Activated CD4-positive, alpha-beta T cell treated with anti-CD3 and anti-CD28 coated beads, Interleukin-10, Interleukin-2, amounts not matched to agents 100 ng/mL and 50 ng/mL, durations not matched to agents 16 hours and 8 hours (primary cell): ENCODE measurements at regions not wholly inside any gene's neighbourhood (a gene's known extent, or its start where the extent isn't known, plus 50 kb on each side); places are given as distances from the start of the nearest gene placed in this dataset.
"Not testable (repeated sequence)": the region's sequence is repeated elsewhere in the genome, so short reads cannot be mapped to it uniquely, and the experiment has no call there.

Source experiments
- DNase-seq: peaks from one replicate; pipeline ENCODE4 v3.0.0-alpha.2; 2020

DNA sequence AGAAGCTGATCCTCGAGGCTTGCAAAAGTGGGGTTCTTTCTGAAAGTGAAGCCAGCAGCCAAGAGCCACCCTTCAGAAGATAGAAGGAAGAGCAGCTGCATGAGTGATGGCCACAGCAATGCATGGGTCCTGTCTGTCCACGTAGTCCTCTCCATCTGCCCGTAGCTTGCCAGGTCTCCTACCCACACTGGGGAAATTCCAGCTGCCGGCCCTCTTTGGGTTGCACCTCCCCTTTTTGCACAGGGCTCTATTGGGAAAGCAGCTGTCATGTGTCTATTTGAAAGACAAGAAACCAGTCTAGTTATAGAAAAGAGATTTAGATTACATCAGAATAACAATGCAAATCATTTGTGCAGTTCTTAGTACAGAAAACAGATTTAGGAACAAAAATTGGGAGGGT lies 204.4 kb downstream of the GIPC2 start:
- no peak for DNase-seq

DNA sequence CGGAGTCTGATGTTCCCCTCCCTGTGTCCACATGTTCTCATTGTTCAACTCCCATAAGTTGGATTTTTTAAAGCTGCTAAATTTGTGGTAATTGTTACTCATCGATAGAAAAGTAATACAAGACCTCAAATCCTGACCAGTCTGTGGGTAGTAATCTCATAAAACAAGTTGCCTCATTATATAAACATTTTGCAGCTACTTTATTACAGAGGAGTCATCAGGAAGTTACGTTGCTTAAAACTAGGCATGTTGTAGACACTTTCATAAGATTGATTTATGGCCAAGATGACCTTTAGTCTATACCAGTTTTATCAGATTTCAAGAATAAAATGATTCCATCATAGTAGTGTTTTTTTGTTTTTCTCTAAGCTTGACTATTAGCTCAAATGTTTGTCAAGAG lies 208.8 kb downstream of the GIPC2 start:
- DNase-seq: no peak

- DNase-seq: no peak
Observed at GRCh38 chr1:78255383-78255782, 209.6 kb downstream of the GIPC2 start.

GRCh38 chr1:78255846-78256245 lies 210.1 kb downstream of the GIPC2 start:
- no peak for DNase-seq

DNA sequence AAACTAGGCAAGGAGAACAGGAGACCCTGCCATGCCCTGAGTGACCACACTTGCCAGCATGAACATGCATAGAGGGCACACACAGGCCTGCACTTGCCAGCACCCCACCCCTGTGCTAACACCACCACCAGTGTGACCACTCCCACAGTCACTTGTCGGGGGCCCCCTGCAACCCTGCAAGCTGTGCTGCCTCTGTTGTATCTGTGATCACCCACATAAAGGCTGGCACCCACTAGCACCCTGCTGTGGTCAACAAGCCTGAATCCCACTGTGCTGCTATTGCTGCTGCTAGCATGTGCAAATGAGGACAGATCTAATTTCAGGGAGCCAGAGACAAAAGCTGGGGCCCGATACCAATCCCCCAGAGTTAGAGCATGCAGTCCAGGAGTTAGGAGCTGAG lies 217.7 kb downstream of the GIPC2 start:
- DNase-seq: no peak

DNA sequence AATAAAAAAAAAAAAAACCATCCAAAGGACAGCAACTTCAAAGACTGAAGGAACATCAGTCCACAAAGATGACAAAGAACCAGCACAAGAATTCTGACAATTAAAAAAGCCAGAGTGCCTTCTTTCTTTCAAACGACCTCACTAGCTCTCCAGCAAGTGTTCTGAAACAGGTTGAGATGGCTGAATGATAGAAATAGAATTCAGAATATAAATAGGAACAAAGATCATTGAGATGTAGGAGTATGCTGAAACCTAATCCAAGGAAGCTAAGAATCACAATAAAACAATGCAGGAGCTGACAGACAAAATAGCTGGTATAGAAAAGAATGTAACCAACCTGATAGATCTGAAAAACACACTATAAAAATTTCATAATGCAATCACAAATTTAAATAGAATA lies 218.2 kb downstream of the GIPC2 start:
- no peak for DNase-seq

- DNase-seq: no peak
Observed at GRCh38 chr1:78267513-78268218, 221.9 kb downstream of the GIPC2 start.

GRCh38 chr1:78269591-78269990 lies 221.2 kb upstream of the PTGFR start:
- DNase-seq: no peak

- DNase-seq: not testable (repeated sequence)
Observed at GRCh38 chr1:78271423-78271822, 219.4 kb upstream of the PTGFR start.

DNA sequence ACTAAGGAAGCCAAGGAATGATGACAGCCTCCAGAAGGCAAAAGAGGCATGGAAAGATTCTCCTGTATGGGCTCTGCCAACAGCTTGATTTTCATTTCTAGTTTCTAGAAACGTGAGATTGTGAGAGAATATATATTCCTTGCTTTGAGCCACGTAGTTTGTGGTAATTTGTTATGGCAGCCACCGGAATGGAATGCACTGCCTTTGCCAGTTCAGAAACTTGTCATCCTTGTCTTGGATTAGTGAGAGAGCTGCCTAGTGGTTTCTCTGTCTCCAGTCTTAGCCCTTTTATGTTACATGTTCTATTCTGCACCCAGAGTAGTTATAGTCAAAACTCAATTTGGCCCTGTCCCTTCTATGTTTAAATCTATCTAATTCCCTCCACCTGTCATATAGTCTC lies 216.0 kb upstream of the PTGFR start:
- no peak for DNase-seq

DNA sequence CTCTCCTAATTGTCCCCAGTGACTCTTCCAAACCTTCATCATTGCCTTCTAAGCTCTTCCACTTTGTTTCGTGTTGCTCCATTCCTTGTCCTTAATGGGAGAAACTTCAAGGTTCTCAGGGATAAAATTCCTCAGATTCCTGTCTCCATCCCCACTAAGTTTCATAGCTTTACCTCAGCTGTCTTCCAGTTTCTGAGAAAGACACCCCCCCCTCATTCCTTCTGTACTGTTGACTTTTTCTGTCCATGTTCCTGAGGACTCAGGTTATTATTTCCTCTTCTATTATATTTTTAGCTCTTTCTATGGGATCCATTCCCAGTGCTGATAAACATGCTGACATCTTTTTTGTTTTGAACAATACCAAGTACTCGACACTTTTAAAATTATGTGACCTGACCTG lies 215.3 kb upstream of the PTGFR start:
- no peak for DNase-seq

DNA sequence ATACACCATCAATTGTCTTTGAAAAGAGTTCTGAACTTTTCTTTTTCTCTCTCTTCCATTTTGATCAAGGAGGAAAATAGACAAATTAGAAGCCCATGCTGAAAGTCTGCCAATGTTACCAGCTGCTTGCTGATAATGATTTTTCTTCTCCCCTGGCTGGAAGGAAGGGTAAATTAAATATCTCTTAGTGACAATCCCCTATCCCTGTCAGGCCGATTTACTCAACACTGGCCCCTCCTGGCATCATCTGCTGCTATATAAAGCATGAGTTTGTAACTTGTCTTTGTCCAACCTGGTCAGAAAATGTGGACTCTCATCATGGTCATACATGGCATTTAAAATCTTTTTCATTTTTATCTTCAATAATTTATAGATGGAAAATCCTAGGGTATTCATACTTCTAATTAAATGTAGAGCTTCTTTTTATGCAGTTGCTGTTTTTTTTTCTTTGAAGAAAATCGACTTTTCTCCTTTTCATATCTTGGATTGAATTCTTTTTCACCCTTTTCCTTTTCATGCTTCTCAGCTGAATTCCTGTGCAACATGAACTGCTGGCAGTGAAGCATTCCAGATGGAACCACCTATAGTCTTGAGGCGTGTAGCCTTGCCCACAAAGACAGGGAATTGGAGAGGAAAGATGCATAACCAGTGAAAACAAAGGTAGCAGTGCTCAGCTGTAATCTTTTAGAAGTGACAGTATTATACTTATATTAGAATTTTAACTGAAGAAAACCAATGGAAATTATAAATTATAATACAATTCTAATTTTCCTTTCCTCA lies 214.7 kb upstream of the PTGFR start:
- no peak for DNase-seq

DNA sequence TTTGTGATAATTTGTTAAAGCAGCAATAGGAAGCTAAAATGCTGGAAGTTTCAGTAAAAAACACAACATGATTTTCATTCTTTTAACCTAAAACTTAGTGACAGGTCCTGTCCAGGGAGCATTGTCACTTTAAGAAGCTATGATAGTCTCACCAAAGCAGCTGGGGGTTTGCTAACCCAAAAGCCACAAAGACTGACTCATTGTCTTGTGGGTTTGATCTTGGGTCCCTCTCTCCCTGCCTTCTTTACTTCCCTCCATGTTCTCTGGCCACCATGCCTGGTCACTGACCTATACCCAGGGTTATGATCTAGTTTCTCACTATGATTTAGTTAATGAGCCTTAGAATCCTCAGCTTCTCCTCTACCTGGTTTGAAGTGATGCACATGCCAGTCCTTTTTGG lies 213.5 kb upstream of the PTGFR start:
- peak; percentile 9 for DNase-seq

DNA sequence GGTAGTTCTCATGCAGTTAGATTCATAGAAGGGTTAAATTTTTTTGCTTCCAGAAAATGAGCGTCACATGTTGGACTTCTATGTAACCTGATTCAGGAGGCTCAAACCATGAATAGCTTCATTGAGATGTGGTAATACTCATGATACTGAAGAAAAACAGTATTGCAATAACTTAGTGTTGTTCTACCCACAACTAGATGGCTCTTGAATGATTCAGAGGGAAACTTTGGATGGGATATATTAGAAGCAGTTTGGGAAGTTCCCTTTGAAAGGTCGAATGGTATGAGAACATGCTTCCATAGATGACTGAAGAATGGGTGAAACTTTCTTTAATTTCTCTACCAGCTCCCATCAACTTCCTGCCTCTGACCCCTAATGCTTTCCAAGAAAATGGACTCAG lies 211.7 kb upstream of the PTGFR start:
- DNase-seq: no peak

GRCh38 chr1:78280626-78281025 lies 210.1 kb upstream of the PTGFR start:
- no peak for DNase-seq

DNA sequence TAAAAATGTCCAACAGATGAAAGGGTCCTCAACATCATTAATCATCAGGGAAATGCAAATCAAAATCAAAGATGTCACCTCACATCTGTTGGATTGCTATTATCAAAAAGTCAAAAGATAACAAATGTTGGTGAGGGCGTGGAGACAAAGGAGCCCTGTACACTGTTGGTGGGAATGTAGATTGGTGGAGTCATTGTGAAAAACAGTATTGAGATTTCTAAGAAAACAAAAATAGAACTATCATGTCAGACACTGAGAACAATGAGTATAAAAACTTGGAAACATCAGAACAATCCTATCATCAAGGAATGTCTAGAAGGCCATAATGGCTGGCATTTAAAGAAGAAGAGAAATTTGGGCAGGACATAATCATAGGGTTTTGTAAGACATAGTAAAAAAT lies 209.2 kb upstream of the PTGFR start:
- DNase-seq: no peak

DNA sequence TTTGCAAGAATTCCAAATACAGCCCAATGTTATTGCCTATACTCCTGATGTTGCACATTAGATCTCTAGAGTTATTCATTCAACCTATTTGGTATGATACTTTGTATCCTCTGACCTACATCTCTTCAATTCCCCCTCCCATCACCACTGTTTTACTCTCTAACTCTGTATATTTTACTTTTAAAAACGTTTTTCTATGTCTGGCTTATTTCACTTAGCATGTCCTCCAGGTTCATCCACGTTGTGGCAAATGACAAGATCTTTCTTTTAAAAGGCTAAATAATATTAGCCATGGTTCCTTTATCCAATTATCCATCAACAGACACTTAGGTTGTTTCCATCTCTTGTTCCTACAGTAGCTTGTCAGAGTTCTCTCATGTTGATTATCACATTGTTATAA lies 207.1 kb upstream of the PTGFR start:
- no peak for DNase-seq

DNA sequence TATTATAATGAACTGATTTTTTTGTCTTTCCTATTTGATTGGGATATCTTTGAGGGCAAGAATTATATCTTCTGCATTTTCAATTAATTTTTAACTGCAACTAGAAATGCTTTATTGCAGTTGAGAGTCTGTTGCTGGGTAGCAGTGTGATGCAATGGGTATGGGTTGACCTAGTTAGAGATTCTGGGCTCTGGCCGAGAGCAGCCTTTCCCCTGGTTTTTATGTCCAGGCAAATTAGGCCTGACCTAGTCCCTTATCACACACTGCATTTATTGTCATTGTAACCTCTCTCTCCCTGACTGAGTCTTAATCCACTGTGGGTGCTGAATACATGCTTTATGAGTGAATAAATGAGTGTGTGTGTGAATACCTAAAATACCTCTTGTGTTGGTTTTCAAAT lies 206.4 kb upstream of the PTGFR start:
- DNase-seq: no peak

DNA sequence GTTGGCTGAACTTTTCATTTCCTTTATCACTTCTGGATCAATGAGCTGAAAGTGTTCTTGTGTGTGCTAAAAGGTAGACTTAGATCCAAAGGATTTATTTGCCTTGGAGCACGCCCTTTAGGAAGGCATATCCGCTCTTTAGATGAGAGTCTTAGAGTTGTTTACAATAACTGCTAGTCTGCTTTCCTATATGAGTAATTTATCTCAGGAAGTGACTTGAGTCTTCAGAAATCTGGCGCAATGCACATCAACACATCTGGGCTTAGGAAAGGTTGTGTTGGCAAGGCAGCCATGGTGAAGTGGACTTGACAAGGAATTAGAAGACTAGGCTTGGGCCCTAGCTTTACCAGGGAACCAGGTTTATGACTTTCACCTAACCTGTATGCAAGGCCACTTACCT lies 204.1 kb upstream of the PTGFR start:
- DNase-seq: no peak

DNA sequence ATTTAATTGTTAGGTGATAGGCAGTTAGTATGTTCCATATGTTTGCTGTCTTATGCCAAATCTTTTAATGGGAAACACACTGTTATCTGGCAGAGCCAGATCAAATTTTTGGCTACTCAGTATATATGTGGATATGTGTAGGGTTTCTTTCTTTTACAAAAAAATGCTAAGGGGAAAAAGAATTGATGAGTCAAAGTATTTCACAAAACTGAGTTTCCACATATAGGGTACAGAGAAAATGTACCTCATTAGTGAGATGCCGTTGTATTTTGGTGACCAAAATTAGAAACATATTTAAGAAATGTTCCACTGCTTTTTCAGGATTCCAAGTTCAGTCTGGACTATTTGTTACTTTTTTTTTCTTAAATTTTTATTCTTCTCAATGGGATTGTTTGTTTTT lies 201.2 kb upstream of the PTGFR start:
- DNase-seq: no peak

GRCh38 chr1:78291418-78291817 lies 199.4 kb upstream of the PTGFR start:
- DNase-seq: no peak

DNA sequence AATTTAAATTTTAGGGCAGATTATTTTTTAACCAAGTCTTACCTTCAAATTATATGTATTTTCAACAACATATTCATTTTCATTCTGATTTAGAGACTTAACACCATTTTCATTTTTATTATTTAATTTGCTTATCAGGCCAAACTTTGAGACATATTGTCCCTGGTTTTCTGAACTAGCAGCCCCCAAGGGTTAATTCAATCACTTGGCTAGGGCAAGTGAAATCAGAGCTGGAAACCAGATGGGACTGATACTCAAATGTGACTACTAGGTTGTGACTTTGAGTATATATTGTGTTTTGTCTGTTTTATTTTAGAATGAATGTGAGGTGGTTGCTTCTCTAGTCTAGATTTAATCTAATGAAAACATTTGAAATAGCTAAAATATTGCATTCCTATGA lies 198.9 kb upstream of the PTGFR start:
- no peak for DNase-seq

GRCh38 chr1:78292361-78292760 lies 198.4 kb upstream of the PTGFR start:
- DNase-seq: no peak

DNA sequence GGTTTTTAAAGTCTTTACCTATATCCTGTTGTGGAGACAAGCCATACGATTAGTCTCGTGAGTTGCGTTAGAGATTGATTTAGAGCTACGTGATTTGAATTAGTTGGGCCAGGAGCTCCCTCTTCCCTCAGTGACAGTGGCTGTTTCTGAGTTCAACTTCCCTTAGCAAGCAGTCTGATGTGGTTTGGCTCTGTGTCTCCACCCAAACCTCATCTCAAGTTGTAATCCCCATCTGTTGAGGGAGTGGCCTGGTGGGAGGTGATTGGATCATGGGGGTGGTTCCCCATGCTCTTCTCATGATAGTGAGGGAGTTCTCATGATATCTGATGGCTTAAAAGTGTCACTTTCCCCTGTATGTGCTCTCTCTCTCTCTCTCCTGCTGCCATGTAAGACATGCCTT lies 192.9 kb upstream of the PTGFR start:
- DNase-seq: no peak

- DNase-seq: no peak
Observed at GRCh38 chr1:78298349-78298748, 192.4 kb upstream of the PTGFR start.
